Thoracic aorta (tissue), 2 donors: ENCODE measurements at regions not wholly inside any gene's neighbourhood (a gene's known extent, or its start where the extent isn't known, plus 50 kb on each side); places are given as distances from the start of the nearest gene placed in this dataset.

ENCODE experiments used
- ATAC-seq: fragments of 150-250 bp; one replicate; pipeline ENCODE4 v1.8.0; 2017; ENCODE audit warnings: low read depth; ENCODE audit not compliant: insufficient number of reproducible peaks, low FRiP score
- DNase-seq: peaks from one replicate; pipeline ENCODE4 v3.0.0-alpha.2; 2020; ENCODE audit warnings: low spot score
- H3K27ac ChIP-seq, 2 donors: fragments of 200-600 bp; sonication (generic); 1 replicate in 1 of 2; 2 replicates in 1 of 2; pipeline ENCODE4 v1.5.1; 2016; ENCODE audit warnings: mild to moderate bottlenecking in 2 of 2, moderate library complexity in 2 of 2
- H3K27me3 ChIP-seq: fragments of 200-600 bp; sonication (generic); replicated peaks from 2 replicates; pipeline ENCODE4 v1.6.0; 2016; ENCODE audit warnings: mild to moderate bottlenecking; ENCODE audit not compliant: insufficient read depth
- H3K36me3 ChIP-seq: fragments of 200-600 bp; sonication (generic); one replicate; pipeline ENCODE4 v1.5.1; 2016
- H3K4me1 ChIP-seq, 2 donors: fragments of 200-600 bp; sonication (generic); 1 replicate in 1 of 2; 2 replicates in 1 of 2; pipeline versions ENCODE4 v1.5.1 to v1.6.0; 2016; ENCODE audit warnings: low read depth in 2 of 2, mild to moderate bottlenecking in 1 of 2; ENCODE audit not compliant: control insufficient read depth in 1 of 2
- H3K4me3 ChIP-seq: fragments of 200-600 bp; sonication (generic); 2 replicates; pipeline ENCODE4 v1.5.1; 2016; ENCODE audit warnings: mild to moderate bottlenecking
- H3K9me3 ChIP-seq: fragments of 200-600 bp; sonication (generic); 2 replicates; pipeline ENCODE4 v1.5.1; 2016
- TF ChIP-seq, protein P1 (sequence below): fragments of 200-600 bp; sonication (generic); IDR thresholded peaks from one replicate; pipeline ENCODE4 v1.5.1; 2019; ENCODE audit warnings: antibody characterized with exemption

DNA sequence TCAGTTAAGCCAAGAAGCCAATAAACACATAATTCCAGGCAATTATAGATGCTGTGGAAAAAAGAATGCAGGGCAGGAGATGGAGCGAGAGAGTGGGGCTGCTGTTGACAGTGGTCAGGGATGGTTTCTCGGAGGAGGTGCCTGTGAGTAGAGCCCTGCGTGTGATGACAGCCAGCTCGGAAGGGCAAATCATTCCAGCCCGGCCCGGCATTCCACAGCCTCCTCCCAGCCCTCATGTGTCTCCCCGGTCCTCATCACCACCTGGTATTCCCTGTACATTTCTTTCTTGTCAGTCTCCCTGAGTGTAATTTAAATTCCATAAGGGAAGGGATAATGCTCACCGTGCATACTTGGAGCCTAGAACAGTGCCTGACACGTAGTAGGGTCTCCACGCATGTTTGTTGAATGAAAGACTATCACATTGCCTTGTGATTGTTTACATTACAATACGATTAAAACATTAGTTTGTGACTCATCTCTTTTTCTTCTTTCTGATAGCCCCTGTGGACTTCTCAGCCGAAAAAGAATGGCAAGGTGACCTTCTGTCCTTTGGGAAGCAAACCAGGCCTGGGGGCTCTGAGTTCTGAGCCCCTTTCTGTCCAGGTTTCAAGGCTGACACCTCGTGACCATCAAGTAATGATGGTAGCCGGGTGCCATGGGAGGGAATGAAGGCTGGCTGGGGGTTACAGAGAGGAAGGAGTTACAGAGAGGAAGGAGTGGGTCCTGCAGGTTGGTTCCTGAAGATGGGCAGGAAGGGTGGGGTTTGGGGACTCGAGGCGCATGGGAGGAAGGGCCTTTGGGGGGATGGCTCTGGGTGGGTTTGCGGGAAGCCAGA lies 379.5 kb upstream of the SULF2 start:
- Histone ChIP-seq H3K27ac (no peak overlapping the region), H3K4me3 (no peak overlapping the region), H3K36me3 (no peaks in the 10 kb centered on the region), H3K27me3 (no peaks in the 10 kb centered on the region), H3K9me3 (no peaks in the 10 kb centered on the region), H3K4me1 (no peaks in the 10 kb centered on the region)
- DNase-seq, result no peak
- TF ChIP-seq, protein P1, sequence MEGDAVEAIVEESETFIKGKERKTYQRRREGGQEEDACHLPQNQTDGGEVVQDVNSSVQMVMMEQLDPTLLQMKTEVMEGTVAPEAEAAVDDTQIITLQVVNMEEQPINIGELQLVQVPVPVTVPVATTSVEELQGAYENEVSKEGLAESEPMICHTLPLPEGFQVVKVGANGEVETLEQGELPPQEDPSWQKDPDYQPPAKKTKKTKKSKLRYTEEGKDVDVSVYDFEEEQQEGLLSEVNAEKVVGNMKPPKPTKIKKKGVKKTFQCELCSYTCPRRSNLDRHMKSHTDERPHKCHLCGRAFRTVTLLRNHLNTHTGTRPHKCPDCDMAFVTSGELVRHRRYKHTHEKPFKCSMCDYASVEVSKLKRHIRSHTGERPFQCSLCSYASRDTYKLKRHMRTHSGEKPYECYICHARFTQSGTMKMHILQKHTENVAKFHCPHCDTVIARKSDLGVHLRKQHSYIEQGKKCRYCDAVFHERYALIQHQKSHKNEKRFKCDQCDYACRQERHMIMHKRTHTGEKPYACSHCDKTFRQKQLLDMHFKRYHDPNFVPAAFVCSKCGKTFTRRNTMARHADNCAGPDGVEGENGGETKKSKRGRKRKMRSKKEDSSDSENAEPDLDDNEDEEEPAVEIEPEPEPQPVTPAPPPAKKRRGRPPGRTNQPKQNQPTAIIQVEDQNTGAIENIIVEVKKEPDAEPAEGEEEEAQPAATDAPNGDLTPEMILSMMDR, result no peak
- no peak for ATAC-seq

DNA sequence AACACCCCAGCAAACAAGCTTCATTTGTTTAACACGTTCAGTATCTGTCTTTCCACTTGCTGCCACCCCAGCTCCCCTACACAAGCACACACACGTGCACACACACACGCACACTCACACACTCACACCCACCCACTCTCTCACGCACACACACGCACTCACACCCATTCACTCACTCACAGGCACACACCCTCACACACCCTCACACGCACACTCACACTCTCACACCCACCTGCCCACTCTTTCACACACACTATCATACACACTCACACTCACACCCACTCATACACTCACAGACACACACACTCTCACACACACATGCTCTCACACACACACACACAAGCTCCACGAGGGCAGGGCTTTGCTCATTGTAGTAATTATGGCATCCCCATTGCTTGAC lies 378.8 kb upstream of the SULF2 start:
- Histone ChIP-seq H3K4me1 (no peaks in the 10 kb centered on the region), H3K27me3 (no peaks in the 10 kb centered on the region), H3K4me3 (no peak overlapping the region), H3K9me3 (no peaks in the 10 kb centered on the region), H3K27ac (no peak overlapping the region), H3K36me3 (no peaks in the 10 kb centered on the region)
- TF ChIP-seq, protein P1, result no peak
- ATAC-seq (no peak), DNase-seq (no peak)

DNA sequence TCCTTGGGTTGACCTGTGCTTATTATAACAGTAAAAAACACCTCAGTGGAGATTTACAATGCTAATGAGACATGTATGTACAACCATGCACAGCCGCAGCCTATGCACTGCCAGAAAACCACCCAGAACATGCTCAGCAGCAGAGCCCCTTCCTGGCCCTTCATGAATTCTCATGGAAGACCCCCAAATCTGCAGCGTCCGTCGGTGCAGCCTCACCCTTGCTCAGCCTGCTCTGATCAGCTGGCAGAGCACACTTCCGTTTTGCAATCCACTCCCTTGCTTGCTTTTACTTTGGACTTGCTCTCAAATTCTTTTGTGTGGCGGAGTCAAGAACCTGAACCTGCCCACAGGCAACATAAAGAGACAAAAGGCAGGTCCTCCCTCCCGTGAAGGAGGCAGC lies 378.2 kb upstream of the SULF2 start:
- Histone ChIP-seq H3K9me3 (no peaks in the 10 kb centered on the region), H3K4me3 (no peak overlapping the region), H3K27me3 (no peaks in the 10 kb centered on the region), H3K27ac (no peak overlapping the region), H3K36me3 (no peaks in the 10 kb centered on the region), H3K4me1 (no peaks in the 10 kb centered on the region)
- DNase-seq, result no peak
- no peak for ATAC-seq
- TF ChIP-seq, protein P1, result no peak

DNA sequence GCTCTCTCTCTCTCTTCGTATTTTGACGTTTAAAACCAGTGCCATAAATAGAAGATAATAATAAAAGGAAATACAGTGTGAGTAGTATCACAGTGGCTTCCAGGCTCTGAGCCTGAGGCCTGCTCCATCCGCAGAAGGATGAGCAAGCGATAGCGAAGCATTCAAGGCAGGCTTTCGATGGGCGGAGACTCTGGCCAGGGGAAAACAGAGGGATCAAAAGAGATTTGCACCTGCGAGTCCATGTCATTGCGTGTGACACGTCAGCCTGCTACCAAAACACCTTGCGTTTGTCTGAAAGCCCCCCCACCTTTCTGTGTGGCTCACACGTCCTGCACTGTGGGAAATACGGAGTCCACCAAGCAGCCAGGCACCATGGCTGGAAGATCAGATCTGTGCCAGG lies 377.3 kb upstream of the SULF2 start:
- Histone ChIP-seq H3K4me3 (no peak overlapping the region), H3K36me3 (no peaks in the 10 kb centered on the region), H3K27me3 (no peaks in the 10 kb centered on the region), H3K27ac (no peak overlapping the region), H3K4me1 (no peaks in the 10 kb centered on the region), H3K9me3 (no peaks in the 10 kb centered on the region)
- no peak for ATAC-seq
- no peak for DNase-seq
- TF ChIP-seq, protein P1, result no peak

DNA sequence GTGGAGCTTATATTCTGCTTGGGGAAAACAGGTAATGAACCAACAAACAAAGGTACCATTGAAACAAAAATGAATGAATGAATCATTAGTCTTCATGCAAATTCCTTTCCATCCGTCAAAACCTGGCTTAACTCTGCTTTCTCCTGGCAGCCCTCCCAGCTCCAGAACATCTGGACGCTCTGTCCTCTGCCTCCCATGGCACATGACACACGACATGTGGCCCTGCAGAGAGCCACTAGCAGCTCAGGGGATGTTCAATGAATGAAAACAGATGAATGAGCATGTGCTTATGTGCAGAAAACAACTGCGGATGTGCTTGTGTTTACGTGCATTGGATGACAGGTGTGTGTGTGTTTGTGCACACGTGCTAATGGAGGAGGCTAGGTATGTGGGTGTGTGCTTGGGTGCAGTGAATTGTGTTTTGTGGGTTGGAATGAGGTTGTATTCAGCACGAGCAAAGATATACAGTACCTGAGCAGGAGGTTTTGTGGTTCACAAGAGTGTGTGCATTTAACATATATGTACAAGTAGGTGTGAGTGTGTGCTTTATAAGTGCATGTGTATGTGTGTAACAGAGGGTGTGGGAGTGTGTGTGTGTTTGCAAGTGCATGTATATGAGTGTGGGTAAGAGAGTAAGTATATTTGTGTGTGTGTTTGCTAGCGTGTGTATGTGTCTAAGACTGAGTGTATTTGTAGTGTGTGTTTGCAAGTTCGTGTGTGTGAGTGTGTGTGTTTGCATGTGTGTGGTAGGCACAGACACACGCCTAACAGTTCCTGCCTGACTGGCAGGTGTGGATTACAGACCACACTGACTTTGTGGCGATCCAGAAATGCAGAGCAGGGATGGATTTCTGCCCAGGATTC lies 374.1 kb upstream of the SULF2 start:
- no peaks in the 10 kb centered on the region for H3K36me3 ChIP-seq
- H3K27me3 ChIP-seq, result no peaks in the 10 kb centered on the region
- no peaks in the 10 kb centered on the region for H3K9me3 ChIP-seq
- DNase-seq (no peak), ATAC-seq (no peak)
- no peaks in the 10 kb centered on the region for H3K4me1 ChIP-seq
- H3K27ac ChIP-seq, result no peak overlapping the region
- TF ChIP-seq, protein P1, result no peak
- H3K4me3 ChIP-seq, result no peak overlapping the region
